Hepatocyte (in vitro differentiated cells): ENCODE measurements at regions not wholly inside any gene's neighbourhood (a gene's known extent, or its start where the extent isn't known, plus 50 kb on each side); places are given as distances from the start of the nearest gene placed in this dataset.
A peak's percentile ranks its signal among the peaks of the same experiment; 100 is the strongest.

Source experiments
- DNase-seq: peaks from one replicate; pipeline ENCODE4 v3.0.0-alpha.2; 2016; ENCODE audit warnings: low spot score
- H2AFZ ChIP-seq: fragments of 200-600 bp; sonication (generic); 2 replicates; pipeline ENCODE4 v1.6.0; 2016; ENCODE audit warnings: antibody characterized with exemption, mild to moderate bottlenecking
- H3K27ac ChIP-seq: fragments of 200-600 bp; sonication (generic); 2 replicates; pipeline ENCODE4 v1.5.1; 2016; ENCODE audit warnings: mild to moderate bottlenecking
- H3K27me3 ChIP-seq: fragments of 200-600 bp; sonication (generic); 2 replicates; pipeline ENCODE4 v1.6.1; 2016
- H3K36me3 ChIP-seq: fragments of 200-600 bp; sonication (generic); replicated peaks from 2 replicates; pipeline ENCODE4 v1.5.1; 2016; ENCODE audit warnings: low read depth; ENCODE audit not compliant: insufficient read depth
- H3K4me1 ChIP-seq: fragments of 200-600 bp; sonication (generic); 2 replicates; pipeline ENCODE4 v1.5.1; 2016; ENCODE audit warnings: mild to moderate bottlenecking, moderate library complexity; ENCODE audit not compliant: insufficient read depth
- H3K4me2 ChIP-seq: fragments of 200-600 bp; sonication (generic); 2 replicates; pipeline ENCODE4 v1.6.0; 2016
- H3K4me3 ChIP-seq: fragments of 200-600 bp; sonication (generic); 2 replicates; pipeline ENCODE4 v1.5.1; 2016; ENCODE audit warnings: mild to moderate bottlenecking
- H3K79me2 ChIP-seq: fragments of 200-600 bp; sonication (generic); 2 replicates; pipeline ENCODE4 v1.6.0; 2017; ENCODE audit warnings: mild to moderate bottlenecking
- H3K9me2 ChIP-seq: fragments of 200-600 bp; sonication (generic); replicated peaks from 2 replicates; pipeline ENCODE4 v1.6.0; 2017; ENCODE audit warnings: mild to moderate bottlenecking; ENCODE audit not compliant: insufficient read depth
- H3K9me3 ChIP-seq: fragments of 200-600 bp; sonication (generic); 2 replicates; pipeline ENCODE4 v1.5.1; 2016; ENCODE audit warnings: low read depth, mild to moderate bottlenecking
- H4K20me1 ChIP-seq: fragments of 200-600 bp; sonication (generic); 2 replicates; pipeline ENCODE4 v1.6.0; 2016; ENCODE audit warnings: mild to moderate bottlenecking; ENCODE audit not compliant: insufficient read depth, poor library complexity, severe bottlenecking
- EZH2 ChIP-seq: fragments of 200-600 bp; sonication (generic); IDR thresholded peaks from 2 replicates; pipeline ENCODE4 v1.6.1; 2016; ENCODE audit warnings: antibody characterized with exemption, mild to moderate bottlenecking, borderline replicate concordance
- EZH2phosphoT487 ChIP-seq: fragments of 200-600 bp; sonication (generic); IDR thresholded peaks from one replicate; pipeline ENCODE4 v1.6.1; 2018; ENCODE audit warnings: antibody characterized with exemption, mild to moderate bottlenecking, low read depth, moderate library complexity; ENCODE audit not compliant: unreplicated experiment, severe bottlenecking
- WGBS: methylation state at CpG from one replicate; pipeline ENCODE4 v1.1.6; 2016; ENCODE audit warnings: low lambda C conversion rate; ENCODE audit errors: missing lambda C conversion rate; 5-methylcytosine and 5-hydroxymethylcytosine counted together
- TF ChIP-seq, protein P1 (sequence below): fragments of 200-600 bp; sonication (generic); IDR thresholded peaks from 2 replicates; pipeline ENCODE4 v1.5.1; 2016; ENCODE audit warnings: antibody characterized with exemption, mild to moderate bottlenecking; ENCODE audit not compliant: poor library complexity

- H3K4me1 ChIP-seq, result peaks cover 12% of the 10 kb centered on the region
- H3K9me3 ChIP-seq, result peaks cover 8% of the 10 kb centered on the region
- no peak for TF ChIP-seq EZH2
- TF ChIP-seq, protein P1, sequence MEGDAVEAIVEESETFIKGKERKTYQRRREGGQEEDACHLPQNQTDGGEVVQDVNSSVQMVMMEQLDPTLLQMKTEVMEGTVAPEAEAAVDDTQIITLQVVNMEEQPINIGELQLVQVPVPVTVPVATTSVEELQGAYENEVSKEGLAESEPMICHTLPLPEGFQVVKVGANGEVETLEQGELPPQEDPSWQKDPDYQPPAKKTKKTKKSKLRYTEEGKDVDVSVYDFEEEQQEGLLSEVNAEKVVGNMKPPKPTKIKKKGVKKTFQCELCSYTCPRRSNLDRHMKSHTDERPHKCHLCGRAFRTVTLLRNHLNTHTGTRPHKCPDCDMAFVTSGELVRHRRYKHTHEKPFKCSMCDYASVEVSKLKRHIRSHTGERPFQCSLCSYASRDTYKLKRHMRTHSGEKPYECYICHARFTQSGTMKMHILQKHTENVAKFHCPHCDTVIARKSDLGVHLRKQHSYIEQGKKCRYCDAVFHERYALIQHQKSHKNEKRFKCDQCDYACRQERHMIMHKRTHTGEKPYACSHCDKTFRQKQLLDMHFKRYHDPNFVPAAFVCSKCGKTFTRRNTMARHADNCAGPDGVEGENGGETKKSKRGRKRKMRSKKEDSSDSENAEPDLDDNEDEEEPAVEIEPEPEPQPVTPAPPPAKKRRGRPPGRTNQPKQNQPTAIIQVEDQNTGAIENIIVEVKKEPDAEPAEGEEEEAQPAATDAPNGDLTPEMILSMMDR, result no peak
- no peak for TF ChIP-seq EZH2phosphoT487
- no peak for DNase-seq
- no peak overlapping the region for H2AFZ ChIP-seq
- H3K27ac ChIP-seq, result no peak overlapping the region
- H3K4me3 ChIP-seq, result no peak overlapping the region
- no peaks in the 10 kb centered on the region for H4K20me1 ChIP-seq
- no peaks in the 10 kb centered on the region for H3K79me2 ChIP-seq
- H3K9me2 ChIP-seq, result no peaks in the 10 kb centered on the region
- no peaks in the 10 kb centered on the region for H3K36me3 ChIP-seq
- H3K27me3 ChIP-seq, result no peaks in the 10 kb centered on the region
- WGBS, result 98% methylated on average over 4 of the region's 4 CpGs
- no peak overlapping the region for H3K4me2 ChIP-seq
These were observed 175.2 kb downstream of the RND3 start for GRCh38 chr2:150312271-150312670.

DNA sequence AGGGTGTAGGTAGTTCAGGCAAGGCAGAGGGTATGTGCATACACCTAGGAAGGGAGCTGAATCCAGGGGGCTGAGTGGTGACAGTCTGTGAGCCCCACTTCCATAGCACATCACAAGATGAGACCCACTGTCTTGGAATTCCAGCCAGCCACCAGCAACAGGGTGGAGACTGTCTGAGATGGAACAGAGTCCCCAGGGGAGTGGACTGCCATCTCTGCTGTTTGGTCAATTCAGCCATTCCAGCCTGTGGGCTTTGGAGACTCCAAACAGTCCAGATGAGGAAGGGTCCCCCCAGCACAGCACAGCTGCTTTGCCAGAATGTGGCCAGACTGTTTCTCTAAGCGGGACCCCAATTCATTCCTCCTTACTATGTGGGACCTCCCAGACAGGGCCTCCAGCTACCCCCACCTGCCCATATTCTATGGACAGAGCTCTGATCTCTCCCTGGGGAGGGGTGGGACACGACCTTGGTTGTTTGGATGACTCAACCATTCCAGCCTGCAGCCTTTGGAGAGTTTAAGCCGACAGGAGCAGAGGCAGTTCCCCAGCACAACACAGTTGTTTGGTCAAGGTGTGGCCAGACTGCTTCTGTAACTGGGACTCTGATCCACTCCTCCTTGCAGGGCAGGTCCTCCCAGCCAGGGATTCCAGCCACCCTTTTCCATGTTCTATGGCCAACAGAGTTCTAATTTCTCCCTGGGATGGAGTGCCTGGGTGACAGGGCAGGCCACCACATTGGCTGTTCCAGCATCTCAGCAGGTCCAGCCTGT is 178.0 kb downstream of the RND3 start:
- H3K4me3 ChIP-seq, result no peak overlapping the region
- peak overlapping the region; percentile 47 for H3K4me2 ChIP-seq
- DNase-seq, result peak; percentile 74
- no peak overlapping the region for H2AFZ ChIP-seq
- no peaks in the 10 kb centered on the region for H3K9me2 ChIP-seq
- no peaks in the 10 kb centered on the region for H3K79me2 ChIP-seq
- 65% methylated on average over 3 of the region's 3 CpGs for WGBS
- no peaks in the 10 kb centered on the region for H4K20me1 ChIP-seq
- H3K27ac ChIP-seq, result peak overlapping the region; percentile 75
- H3K27me3 ChIP-seq, result no peaks in the 10 kb centered on the region
- no peaks in the 10 kb centered on the region for H3K36me3 ChIP-seq
- peaks cover 12% of the 10 kb centered on the region for H3K4me1 ChIP-seq
- TF ChIP-seq EZH2phosphoT487 (no peak), EZH2 (no peak)
- TF ChIP-seq, protein P1, result no peak
- H3K9me3 ChIP-seq, result no peaks in the 10 kb centered on the region

GRCh38 chr2:150307258-150307657 is 180.2 kb downstream of the RND3 start:
- no peaks in the 10 kb centered on the region for H3K9me2 ChIP-seq
- no peaks in the 10 kb centered on the region for H3K79me2 ChIP-seq
- H3K4me1 ChIP-seq, result peaks cover 12% of the 10 kb centered on the region
- no peak overlapping the region for H3K4me2 ChIP-seq
- DNase-seq, result no peak
- H4K20me1 ChIP-seq, result no peaks in the 10 kb centered on the region
- no peaks in the 10 kb centered on the region for H3K36me3 ChIP-seq
- no peak overlapping the region for H3K27ac ChIP-seq
- 93% methylated on average over 1 of the region's 1 CpG for WGBS
- H3K27me3 ChIP-seq, result no peaks in the 10 kb centered on the region
- TF ChIP-seq, protein P1, result no peak
- TF ChIP-seq EZH2, result no peak
- no peak for TF ChIP-seq EZH2phosphoT487
- H3K4me3 ChIP-seq, result no peak overlapping the region
- H2AFZ ChIP-seq, result no peak overlapping the region
- peaks cover 4% of the 10 kb centered on the region for H3K9me3 ChIP-seq
